Gastrocnemius medialis (tissue), 4 donors: ENCODE measurements at regions not wholly inside any gene's neighbourhood (a gene's known extent, or its start where the extent isn't known, plus 50 kb on each side); places are given as distances from the start of the nearest gene placed in this dataset.

Experiments
- ATAC-seq, 2 donors: fragments of 150-250 bp; one replicate each; pipeline ENCODE4 v1.9.1; 2016
- DNase-seq, 2 donors: peaks; one replicate each; pipeline ENCODE4 v3.0.0-alpha.2; 2019
- H3K27ac ChIP-seq, 4 donors: fragments of 200-600 bp; sonication (generic); 1 replicate in 1 of 4; 2 replicates in 3 of 4; pipeline ENCODE4 v1.5.1; 2016 to 2018; ENCODE audit warnings: mild to moderate bottlenecking in 2 of 4, moderate library complexity in 1 of 4
- H3K27me3 ChIP-seq, 3 donors: fragments of 200-600 bp; sonication (generic) in 2 of 3; 1 replicate in 1 of 3; 2 replicates in 2 of 3; pipeline versions ENCODE4 v1.5.1 to v1.6.0; 2016 to 2019; ENCODE audit warnings: mild to moderate bottlenecking in 1 of 3, moderate library complexity in 1 of 3
- H3K36me3 ChIP-seq, 2 donors: fragments of 200-600 bp; sonication (generic) in 1 of 2; one replicate each; pipeline ENCODE4 v1.5.1; 2017 to 2018
- H3K4me1 ChIP-seq, 2 donors: fragments of 200-600 bp; sonication (generic) in 1 of 2; one replicate each; pipeline ENCODE4 v1.5.1; 2016 to 2017; ENCODE audit warnings: mild to moderate bottlenecking in 2 of 2
- H3K4me3 ChIP-seq, 4 donors: fragments of 200-600 bp; sonication (generic) in 3 of 4; 1 replicate in 1 of 4; 2 replicates in 3 of 4; pipeline ENCODE4 v1.5.1; 2016 to 2019; ENCODE audit warnings: mild to moderate bottlenecking in 2 of 4
- H3K9me3 ChIP-seq, 3 donors: fragments of 200-600 bp; sonication (generic) in 2 of 3; 1 replicate in 1 of 3; 2 replicates in 2 of 3; pipeline ENCODE4 v1.5.1; 2016 to 2019
- CTCF ChIP-seq, 5 experiments: fragments of 450-650 bp in 3 of 5; fragments of 200-600 bp in 2 of 5; sonication (generic) in 2 of 5; IDR thresholded peaks in 4 of 5; conservative IDR thresholded peaks in 1 of 5; 1 replicate in 4 of 5; 2 replicates in 1 of 5; pipeline ENCODE4 v1.5.1; 2016 to 2019; ENCODE audit warnings: antibody characterized with exemption in 5 of 5, mild to moderate bottlenecking in 3 of 5, moderate library complexity in 3 of 5
- POLR2A ChIP-seq, 2 donors: fragments of 450-650 bp; IDR thresholded peaks; one replicate each; pipeline ENCODE4 v1.6.1; 2017; ENCODE audit warnings: antibody characterized with exemption in 2 of 2, mild to moderate bottlenecking in 2 of 2, moderate library complexity in 2 of 2
- in situ Hi-C, 4 donors: fragments of 200-750 bp; cut with MboI; loops; one replicate each; pipeline versions ENCODE4 v1.15.0 to v1.8.0; 2017; ENCODE audit warnings: low sequenced_read_pairs in 4 of 4
- intact Hi-C: fragments of 100-400 bp; cut with DNase I; formaldehyde crosslinking; loops from one replicate; pipeline ENCODE4 v1.15.1; 2023; ENCODE audit warnings: low total_unique reads

GRCh38 chr2:81163583-81163982 lies 859.0 kb upstream of the LRRTM1 start:
- in situ Hi-C loops: no loop called here
- Histone ChIP-seq H3K27me3 (no peaks in the 10 kb centered on the region), H3K27ac (no peak overlapping the region), H3K36me3 (no peaks in the 10 kb centered on the region), H3K4me1 (no peaks in the 10 kb centered on the region), H3K9me3 (no peaks in the 10 kb centered on the region), H3K4me3 (no peak overlapping the region)
- no peak for TF ChIP-seq CTCF (IDR thresholded peaks at IDR 0.05 in 4 of 5, conservative IDR thresholded peaks at IDR 0.05 in 1 of 5)
- intact Hi-C loops: no loop called here
- ATAC-seq (no peak), DNase-seq (no peak)

GRCh38 chr2:81158505-81158904 lies 854.0 kb upstream of the LRRTM1 start:
- H3K4me3 ChIP-seq: no peak overlapping the region
- TF ChIP-seq CTCF (IDR thresholded peaks at IDR 0.05 in 4 of 5, conservative IDR thresholded peaks at IDR 0.05 in 1 of 5) (no peak), POLR2A (IDR thresholded peaks at IDR 0.05) (no peak)
- H3K9me3 ChIP-seq: no peaks in the 10 kb centered on the region
- ATAC-seq: no peak
- intact Hi-C loops (no loop called here), in situ Hi-C loops (no loop called here)
- no peaks in the 10 kb centered on the region for H3K4me1 ChIP-seq
- H3K27ac ChIP-seq: no peak overlapping the region
- H3K36me3 ChIP-seq: no peaks in the 10 kb centered on the region
- H3K27me3 ChIP-seq: no peaks in the 10 kb centered on the region
- DNase-seq: no peak

GRCh38 chr2:81148323-81148722 lies 843.8 kb upstream of the LRRTM1 start:
- H3K4me1 ChIP-seq: no peaks in the 10 kb centered on the region
- ATAC-seq: no peak
- H3K27ac ChIP-seq: no peak overlapping the region
- H3K4me3 ChIP-seq: no peak overlapping the region
- no peaks in the 10 kb centered on the region for H3K36me3 ChIP-seq
- no peaks in the 10 kb centered on the region for H3K9me3 ChIP-seq
- TF ChIP-seq POLR2A (IDR thresholded peaks at IDR 0.05) (no peak), CTCF (IDR thresholded peaks at IDR 0.05 in 4 of 5, conservative IDR thresholded peaks at IDR 0.05 in 1 of 5) (no peak)
- in situ Hi-C loops: no loop called here
- intact Hi-C loops: no loop called here
- no peak for DNase-seq
- H3K27me3 ChIP-seq: no peaks in the 10 kb centered on the region

GRCh38 chr2:81136296-81136695 lies 831.7 kb upstream of the LRRTM1 start:
- no peak for DNase-seq
- Histone ChIP-seq H3K27me3 (no peaks in the 10 kb centered on the region), H3K4me1 (no peaks in the 10 kb centered on the region), H3K4me3 (no peak overlapping the region), H3K9me3 (no peaks in the 10 kb centered on the region), H3K27ac (no peak overlapping the region), H3K36me3 (no peaks in the 10 kb centered on the region)
- no peak for ATAC-seq
- in situ Hi-C loops (no loop called here), intact Hi-C loops (no loop called here)
- TF ChIP-seq CTCF (IDR thresholded peaks at IDR 0.05 in 4 of 5, conservative IDR thresholded peaks at IDR 0.05 in 1 of 5): no peak

- Histone ChIP-seq H3K4me1 (no peaks in the 10 kb centered on the region), H3K36me3 (no peaks in the 10 kb centered on the region), H3K4me3 (no peak overlapping the region), H3K27ac (no peak overlapping the region), H3K27me3 (no peaks in the 10 kb centered on the region), H3K9me3 (no peaks in the 10 kb centered on the region)
- in situ Hi-C loops (no loop called here), intact Hi-C loops (no loop called here)
- ATAC-seq: no peak
- TF ChIP-seq CTCF (IDR thresholded peaks at IDR 0.05 in 4 of 5, conservative IDR thresholded peaks at IDR 0.05 in 1 of 5): no peak
- DNase-seq: no peak
Measured at GRCh38 chr2:81097361-81097760, 792.8 kb upstream of the LRRTM1 start.
